ENCODE measurements at regions not wholly inside any gene's neighbourhood (a gene's known extent, or its start where the extent isn't known, plus 50 kb on each side); places are given as distances from the start of the nearest gene placed in this dataset.

DNA sequence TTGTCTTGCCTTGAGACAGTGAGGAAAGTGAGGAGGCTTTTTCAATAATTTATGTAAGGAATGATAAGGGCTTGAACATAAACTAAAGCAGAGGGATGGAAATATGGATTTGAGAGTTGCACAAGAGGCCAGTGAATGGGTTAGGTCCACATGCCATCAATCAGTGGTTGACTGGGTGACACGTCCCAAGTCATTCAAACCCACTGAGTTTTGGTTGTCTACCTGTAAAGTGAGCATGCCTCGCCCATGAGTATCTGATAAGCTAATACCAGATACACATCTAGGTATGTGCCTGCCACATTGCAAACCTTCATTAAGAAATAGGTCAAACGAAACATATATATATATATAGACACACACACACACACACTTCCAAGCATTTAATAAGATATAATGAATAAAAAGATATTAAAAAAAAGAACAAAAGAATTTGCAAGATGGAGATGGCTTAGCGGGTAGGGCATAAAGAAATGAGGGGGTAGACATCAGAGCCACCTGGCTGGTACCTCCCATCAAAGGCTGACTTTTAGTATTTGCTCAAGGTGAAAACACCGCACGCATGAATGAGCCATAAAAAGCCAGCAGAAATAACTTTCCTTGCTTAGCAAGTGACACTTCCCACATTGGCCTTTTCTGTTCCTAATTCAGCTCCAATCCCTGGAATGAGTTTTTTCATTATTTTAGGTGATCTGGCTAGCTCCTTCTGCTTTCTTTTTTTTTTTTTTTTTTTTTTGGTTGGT lies 109.1 kb upstream of the GGTLC1 start:
- DNase-seq, result no peak

DNA sequence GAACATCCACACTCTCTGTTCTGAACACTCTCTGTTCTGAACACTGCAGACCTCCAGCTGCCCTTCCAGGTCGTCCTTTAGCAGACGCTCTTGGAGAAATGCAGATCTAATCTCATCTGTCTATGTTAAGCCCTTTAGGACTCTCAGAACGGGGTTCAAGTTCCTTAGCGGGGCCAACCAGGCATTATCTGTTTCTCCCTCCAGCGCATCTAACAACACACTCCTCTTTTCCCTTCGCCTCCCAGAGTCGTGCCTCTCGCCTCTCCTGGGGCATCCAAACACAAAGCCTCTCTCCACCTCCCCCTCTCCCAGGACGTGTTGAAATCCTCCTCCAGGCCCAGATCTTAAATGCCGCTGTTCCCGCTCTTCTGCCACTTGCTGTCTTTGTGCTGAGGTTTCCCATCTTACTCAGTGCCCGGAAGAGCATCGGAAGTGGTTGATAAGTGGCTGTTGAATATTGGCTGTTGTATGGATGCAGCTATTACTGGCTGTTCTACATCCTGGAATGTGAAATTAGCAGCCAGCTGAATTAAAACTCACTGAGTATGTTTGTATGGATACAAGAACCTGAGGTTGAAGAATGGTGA lies 108.4 kb upstream of the GGTLC1 start:
- DNase-seq, result no peak

DNA sequence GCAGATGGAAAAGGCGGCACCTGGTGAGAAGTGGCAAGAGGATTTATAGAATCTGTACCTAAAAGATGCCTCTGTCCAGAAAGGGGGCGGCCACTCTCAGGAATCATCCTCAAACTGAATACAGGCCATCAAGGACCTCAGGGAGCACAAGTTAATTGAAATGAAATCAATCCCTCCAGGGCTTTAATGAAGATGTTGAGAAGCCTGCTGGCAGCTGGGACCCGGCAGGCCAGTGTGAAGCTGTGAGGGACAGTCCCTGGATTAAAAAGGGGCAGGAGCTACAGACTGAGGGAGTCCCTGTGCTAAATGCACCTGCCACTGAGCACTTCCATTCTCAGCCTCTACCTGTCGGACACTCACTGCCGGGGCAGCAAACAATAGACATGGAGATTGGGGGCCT lies 107.7 kb upstream of the GGTLC1 start:
- no peak for DNase-seq

DNA sequence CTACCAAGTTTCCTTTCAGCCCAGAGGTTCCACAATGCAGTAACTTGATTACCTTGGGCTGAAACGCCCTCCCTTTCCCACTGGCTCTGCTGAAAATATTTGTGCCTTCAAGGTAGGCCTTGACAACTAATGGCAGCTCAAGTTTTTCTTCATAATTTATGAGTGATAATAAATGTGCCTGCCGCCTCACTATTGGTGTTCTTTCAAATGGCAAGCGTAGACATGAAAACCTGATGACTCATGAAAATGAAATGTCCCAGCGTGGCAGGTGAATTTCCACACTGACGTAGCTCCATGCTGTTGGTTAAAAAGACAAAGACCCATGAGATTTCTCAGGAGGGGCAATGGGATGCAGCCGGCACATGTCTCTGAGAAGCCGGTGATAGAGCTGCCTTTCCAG lies 107.2 kb upstream of the GGTLC1 start:
- DNase-seq, result no peak

DNA sequence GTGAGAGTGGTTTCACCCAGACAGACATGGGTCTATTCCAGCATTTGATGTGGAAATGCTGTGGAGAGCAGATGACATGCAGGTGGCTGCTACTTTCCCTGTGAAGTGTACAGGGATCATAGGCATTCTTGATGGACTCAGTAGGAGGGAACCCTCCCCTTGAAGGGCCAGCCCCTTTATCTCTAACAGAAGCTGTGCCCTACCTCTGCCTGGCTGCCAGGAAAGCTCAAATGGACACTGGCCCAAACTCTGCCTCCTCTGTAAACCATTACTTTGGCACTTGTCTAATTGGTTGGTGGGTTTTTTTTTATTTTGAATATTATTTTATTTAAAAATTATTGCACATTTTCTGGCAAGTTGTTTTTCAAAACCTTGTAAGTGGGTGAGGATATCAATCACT lies 106.7 kb upstream of the GGTLC1 start:
- no peak for DNase-seq

DNA sequence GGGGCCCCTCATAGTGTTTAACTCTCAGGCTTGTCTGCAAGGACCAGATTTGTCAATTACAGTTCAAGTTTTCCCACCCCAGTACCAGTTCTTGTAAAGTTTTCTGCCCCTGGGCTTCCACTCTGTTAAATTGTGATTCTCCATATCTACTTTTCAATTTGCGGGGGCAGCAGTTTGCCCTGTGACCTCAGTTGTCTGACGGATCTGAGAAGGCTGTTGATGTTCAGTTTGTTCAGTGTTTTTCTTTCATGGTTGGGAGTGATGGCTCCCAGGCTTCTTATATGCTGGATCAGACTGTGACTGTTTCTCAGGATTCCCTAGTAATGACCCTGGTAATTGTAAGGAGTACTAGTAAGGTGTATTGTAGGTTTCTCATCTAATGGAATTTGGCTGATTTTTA lies 101.0 kb upstream of the GGTLC1 start:
- no peak for DNase-seq

DNA sequence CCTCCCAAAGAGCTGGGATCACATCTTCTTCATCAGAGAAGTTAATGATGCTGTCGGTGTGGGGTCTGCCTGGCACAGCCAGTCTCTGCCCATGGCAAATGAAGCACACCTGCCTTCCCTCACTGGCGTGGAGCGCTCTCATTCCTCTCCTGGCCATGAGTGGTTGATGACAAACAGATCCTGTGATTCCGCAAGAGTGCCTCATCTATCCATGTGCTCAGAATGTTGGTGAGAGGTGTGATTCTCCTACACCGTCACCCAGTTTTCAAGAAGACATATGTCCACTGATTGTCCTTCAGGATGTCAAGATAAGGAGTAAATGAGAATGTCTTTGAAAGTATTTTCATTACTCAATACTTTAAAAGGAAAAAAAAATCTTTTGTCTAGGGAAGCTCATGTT lies 97.5 kb upstream of the GGTLC1 start:
- no peak for DNase-seq

DNA sequence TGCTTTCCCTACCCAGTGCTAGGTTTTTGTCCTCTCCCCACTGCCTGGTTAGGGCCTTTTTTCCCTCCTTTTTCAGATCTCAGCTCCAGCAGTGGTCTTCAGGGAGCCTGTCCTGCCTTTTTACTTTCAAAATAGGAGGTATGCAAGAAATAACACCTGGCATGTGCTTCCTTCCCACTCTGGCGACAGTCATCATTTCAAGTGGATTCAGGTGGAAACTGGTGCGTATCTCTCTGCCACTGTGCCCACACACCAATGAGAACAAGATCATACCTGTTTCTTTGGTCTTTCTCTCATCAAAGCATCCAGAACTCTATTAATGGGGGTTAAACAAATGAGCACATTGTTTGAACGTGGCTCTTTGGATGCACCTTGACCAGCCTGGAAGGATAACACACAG lies 95.7 kb upstream of the GGTLC1 start:
- no peak for DNase-seq

DNA sequence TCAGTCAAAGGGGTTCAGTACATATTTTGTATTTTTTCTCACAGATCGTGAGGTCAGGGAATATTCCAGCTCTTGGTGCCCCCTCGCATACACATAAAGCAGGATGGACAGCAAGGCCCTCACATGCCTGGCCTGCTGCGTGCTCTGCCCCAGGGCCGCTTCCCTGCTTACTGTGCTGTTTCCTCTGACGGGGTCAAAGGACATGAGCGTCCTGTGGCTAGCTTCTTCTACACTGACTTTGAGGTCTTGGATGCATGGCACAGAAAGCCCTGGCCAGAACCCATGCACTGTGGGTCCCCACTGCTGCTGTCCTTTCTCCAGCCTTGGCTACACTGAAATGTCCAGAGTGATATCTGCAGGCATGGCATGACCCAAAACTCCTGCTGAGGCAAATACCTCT lies 92.5 kb upstream of the GGTLC1 start:
- no peak for DNase-seq

DNA sequence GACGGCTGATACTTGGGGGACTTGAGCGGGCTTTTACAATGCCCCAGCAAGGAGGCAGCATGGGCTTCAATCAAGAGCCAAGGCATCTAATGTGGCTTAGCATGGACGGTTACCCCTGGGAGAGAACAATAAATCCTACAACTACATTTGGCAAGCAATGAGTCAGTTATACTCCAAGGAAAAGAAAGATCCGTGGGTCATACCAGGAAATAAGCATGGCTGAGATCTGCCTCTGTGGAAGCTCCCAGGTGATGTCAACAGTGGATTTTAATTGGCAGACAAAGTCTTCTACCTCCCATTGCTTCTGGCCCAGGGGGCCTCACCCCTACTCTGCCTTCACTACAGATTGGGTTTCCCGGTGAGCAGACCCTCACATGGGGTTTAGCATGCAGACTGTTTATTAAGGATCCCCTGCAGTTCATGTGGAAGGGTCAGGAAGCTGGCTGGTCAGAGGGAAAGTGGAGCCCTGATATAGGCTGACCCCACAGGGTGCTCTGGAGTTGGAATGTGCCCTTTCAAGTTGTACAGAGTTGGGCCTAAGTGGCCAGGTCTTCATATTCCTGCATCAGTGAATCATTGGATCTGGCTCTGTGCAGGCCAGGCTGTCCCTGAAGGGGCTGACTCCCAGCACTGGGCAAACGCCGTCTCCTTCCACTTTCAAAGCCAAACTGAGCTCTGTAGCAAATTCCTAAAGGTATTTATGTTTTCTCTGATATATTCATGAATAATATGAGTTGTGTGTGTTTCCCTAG lies 91.3 kb upstream of the GGTLC1 start:
- no peak for DNase-seq

DNA sequence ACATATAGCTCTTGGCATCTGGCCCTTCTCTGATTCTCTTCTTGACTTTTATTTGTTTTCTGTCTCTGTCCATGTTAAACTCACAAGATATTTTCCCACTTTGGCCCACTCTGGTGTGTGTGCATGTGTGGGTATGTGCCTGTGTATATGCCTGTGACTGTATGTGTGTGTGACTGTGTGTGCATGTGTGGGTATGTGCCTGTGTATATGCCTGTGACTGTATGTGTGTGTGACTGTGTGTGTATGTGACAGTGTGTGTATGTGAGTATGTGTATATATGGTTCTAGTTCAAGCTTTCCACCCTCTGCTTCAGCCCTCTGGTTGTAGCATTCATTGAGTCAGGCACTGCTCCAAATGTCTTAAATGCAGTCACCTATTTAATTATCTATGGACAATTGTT lies 88.6 kb upstream of the GGTLC1 start:
- DNase-seq, result no peak

DNA sequence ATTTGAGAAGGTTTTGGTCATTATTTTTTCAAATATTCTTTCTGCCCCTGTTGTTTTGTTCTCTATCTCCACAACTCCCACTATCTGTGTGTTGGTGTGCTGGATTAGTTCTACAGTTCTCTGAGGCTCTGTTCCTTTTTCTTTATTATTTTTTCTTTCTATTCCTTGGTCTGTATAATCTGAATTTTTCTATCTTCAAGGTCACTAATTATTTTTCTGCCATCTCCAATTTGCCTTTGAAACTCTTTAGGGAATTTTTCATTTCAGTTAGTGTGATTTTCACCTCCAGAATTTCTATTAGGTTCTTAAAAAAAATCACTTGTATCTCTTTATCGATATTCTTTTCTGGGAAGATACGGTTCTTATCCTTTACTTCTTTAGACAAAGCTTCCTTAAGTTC lies 82.1 kb upstream of the GGTLC1 start:
- DNase-seq, result no peak

DNA sequence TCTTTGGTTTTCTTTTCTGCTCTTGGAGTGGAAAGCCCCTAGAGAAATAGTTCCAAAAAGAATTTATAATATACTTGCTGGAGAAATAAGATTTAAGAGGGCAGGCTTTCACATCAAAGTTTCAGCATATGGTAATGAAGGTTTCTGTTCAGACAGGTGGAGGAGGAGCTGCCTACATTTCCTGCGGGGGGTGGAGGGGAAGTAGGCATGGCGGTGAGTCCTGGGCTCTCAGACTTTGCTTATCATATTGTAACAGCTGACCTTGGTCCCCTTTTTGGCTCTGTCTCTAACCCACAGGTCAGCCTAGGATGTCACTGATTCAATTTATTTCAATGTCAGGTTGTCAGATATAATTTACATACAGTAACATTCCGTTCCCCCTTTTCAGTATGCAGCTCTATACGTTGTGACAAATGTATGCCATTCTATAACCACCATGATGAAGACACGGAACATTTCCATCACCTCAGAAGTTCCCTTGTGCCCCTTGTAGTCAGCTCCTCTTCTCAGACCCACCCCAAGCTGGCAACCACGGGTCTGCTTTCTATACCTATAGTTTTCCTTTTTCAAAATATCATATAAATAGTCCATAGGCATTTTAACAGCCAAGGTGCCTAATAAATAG lies 77.6 kb upstream of the GGTLC1 start:
- peak; percentile 7 for DNase-seq

DNA sequence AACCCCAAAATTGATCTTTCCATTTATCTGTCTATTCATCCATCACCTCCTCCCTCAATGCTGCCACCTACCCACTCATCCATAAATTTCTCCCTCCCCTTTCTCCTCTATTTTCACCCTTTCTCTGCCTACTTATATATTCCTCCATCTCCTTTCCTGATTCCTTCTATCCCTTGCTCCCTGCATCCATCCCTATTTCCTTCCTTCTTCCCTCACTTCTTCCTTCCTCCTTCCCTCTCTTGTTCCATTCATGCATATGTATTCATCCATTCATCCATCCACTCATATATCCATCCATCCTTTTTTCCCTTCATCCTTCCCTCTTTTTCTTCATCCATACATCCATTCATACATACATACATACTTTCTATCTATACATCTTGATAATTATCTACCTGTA lies 76.3 kb upstream of the GGTLC1 start:
- DNase-seq, result no peak

DNA sequence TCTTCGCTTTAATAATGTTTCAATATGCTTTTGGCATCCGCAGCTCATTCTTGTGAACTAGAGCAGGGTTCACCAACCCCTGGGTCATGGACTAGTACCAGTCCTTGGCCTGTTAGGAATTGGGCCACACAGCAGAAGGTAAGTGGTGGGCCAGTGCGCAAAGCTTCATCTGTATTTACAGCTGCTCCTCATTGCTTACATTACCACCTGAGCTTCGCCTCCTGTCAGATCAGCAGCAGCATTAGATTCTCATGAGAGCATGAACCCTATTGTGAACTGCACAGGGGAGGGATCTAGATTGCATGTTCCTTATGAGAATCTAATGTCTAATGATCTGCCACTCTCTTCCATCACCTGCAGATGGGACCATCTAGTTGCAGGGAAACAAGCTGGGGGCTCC lies 75.5 kb upstream of the GGTLC1 start:
- no peak for DNase-seq

DNA sequence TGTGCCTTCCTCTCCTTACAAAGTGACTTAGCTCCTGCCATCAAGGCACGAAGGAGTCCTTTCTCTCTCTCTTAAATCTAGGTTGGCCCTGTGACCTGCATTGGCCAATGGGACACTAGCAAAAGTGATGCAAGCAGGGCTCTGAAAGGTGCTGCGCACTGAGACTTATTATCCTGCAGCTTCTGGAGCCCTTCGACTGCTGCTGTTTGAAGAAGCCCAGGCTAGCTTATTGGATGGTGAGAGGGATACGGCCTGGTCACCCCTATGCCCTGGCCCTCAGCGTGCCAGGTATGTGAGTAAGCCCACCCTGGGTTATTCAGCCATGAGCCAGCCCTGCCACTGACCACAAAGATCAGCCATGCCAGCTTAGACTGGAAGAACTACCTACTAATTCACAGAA lies 74.5 kb upstream of the GGTLC1 start:
- DNase-seq, result no peak

DNA sequence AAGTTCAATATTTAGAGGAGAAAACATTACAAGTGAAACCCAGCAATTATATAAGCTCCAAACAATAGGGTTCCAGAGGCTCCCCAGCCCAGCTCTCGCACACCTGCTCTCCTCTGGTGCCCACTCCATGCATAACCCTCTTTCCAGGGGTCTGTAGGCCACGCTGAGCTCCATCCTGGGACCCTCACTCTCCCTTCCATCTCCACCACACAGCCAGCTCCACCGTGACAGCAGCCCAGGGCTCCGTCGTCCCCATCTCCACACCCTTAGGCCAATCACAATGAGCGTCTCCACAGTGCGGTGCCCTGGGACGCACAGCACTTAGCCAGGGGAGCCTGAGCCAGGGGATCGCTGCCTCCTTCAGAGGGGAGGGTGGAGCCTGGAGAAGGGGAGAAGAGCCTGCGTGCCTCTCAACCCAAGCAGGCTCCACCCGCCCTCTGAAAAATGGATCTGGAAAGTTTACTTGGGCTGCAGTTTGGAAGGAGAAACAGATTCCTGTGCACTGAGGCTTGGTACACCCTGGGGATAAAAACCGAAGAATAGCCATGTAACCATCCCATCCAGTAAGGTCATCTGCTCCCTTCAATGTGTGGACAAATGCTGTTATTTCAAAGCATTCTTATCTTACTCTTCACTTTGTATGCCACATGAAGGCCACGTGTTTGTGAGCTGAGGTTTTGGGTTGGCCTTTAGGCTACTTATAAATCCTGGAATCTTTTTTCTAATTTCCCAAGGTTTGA lies 72.4 kb upstream of the GGTLC1 start:
- DNase-seq, result no peak

DNA sequence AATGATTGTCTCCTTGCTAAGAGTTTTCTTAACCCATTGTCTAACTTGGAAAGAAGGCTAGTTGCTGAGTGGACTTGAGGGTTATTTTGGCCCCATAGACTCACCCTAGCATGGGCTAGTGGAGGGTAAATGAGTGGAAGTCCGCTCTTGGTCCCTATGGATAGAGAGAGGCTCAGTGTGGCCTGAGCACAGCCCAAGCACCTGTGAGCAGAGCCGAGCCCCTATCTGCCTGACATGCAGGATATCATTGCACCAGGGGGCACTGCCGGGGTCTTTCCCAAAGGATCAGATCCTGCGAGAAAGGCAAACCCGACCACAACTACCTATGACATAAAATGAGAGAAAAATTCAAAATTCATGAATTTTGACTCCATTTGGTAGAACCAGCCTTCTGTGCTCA lies 70.6 kb upstream of the GGTLC1 start:
- DNase-seq, result no peak

DNA sequence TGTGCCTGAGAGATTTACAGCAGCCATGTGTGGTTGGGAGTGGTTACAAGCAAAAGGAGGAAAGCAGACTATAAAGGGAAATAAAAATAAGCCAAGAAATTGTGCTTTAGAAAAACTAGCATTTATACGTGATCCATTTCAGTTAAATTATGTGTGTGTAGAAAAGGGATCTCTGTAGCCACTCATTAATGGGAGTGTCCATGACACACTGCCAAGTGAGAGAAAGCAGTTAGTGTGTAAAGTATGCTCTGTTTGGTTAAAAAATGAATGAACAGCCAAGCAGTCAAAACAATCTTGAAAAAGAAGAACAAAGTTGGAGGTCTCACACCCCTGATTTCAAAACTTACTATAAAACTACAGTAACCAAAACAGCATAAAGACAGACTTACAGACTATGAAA lies 67.9 kb upstream of the GGTLC1 start:
- no peak for DNase-seq

DNA sequence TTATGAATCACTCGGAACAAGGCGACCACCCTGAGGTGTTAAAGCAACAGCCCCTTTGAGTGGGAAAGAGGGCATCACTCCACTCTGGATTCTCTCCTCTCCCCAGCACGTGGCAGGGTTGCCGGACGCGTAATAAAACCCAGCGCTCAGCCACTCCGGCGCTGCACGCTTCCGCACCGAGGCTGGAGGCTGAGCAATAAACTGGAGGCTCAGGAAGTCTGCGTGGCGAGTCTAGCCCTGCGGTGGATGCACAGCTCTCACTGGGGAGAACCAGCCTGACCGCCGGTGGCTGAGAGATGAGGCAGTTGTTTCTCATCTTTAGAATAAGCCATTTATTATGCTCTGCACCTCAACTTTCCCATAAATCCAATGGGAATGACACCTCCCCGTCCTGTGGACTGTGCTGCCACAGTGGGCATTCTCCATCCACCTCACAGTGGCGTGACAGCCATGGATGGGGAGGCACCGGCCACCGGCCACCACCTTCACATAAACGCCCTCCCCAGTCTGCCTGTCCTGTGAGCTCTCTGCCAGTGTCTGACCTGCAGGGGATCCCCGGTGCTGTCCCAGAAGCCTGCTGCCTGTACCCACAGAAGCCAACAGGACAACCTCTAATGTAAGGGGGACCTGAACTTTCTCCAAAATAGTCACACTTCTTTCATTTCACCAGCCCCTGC lies 64.2 kb upstream of the GGTLC1 start:
- no peak for DNase-seq

DNA sequence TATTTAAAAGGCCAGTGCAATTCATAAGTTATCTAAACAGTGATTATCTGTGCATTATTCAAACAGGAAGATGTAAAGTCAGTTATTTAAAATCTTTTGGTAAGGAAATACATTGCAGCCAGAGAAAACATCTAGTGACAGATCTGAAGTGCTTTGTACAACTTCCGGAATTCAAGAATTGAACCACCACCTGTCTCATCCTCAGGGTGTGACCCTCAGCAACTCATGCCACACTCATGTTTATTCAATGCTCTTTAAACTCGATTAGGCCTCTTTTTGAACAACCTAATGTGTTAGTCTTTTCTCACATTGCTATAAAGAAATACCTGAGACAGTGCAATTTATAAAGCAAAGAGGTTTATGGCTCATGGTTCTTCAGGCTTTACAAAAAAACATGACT lies 62.6 kb upstream of the GGTLC1 start:
- no peak for DNase-seq

DNA sequence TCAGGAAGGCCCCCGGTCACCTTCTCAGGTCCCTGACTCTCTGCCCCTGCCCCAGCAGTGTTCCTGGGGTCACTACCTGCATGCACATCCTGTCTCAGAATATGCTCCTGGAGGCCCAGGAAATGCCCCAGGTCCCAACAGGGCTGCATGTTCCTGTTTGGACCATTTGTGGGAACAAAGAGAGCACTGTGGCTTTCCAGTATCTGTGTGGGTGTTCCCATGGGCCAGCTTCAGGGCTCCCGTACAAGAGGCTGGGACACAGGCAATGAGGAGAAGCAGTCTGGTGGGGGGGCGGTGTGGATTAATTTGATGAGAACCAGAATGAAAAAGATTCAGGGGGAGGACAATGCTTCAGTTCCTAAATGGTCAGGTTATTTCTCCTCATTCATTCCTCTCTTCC lies 61.5 kb upstream of the GGTLC1 start:
- DNase-seq, result no peak

DNA sequence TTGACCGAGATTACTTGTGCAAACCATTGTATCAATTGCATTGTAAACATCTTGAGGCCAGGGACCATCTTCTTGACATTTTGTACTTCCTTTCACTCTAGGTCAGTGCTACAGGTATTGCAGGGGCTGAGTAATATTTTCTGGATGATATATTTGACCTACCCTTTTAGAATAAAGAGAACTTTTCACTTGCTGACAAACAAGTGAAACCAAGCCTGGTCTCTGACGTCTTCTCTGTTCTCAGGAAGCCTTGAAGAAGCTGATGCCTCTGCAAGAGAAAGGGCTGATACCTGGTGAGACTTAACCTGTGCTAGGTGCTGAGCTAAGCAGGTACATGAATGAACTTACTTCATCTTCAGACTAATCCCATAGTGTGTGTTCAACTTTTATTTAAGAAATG lies 60.5 kb upstream of the GGTLC1 start:
- DNase-seq, result no peak

Data from GDM1 (cell line).